NAMALWA (cell line): ENCODE measurements at regions not wholly inside any gene's neighbourhood (a gene's known extent, or its start where the extent isn't known, plus 50 kb on each side); places are given as distances from the start of the nearest gene placed in this dataset.
A peak's percentile ranks its signal among the peaks of the same experiment; 100 is the strongest.

Source experiments
- DNase-seq: peaks from one replicate; pipeline ENCODE4 v3.0.0-alpha.2; 2015; ENCODE audit warnings: low spot score

DNA sequence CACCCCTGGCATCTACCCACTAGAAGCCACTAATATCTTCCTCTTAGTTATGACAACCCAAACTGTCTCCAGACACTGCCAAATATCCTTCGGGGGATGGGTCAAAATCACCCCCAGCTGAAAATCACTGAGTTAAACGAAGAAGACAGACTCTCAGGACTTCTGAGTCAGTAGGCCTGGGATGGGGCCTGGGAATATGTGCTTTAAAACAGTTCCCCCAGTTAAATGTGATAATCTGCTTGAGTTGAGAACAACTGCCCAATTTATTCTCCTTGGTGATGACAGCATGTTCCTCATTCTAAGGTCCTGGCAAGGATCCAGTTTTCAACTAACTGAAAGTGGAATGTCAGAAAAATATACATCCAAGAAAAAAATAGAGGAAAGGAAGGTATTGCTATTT is 52.4 kb downstream of the CBLL2 start:
- DNase-seq: no peak

DNA sequence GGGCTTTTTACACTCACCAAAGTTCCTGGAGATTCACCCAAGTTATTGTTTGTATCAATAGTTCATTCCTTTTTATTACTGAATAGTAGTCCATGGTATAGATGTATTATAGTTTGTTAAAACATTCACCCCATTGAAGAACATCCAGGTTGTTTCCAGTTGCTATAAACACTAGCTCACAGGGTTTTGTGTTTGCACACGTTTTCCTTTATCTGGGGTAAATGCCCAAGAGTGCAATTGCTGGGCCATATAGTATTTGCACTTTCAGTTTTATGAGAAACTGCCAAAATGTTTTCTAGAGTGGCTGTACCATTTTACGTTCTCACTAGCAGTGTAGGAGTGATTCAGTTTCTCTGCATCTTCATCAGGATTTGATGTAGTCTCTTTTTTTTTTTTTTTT is 57.1 kb downstream of the CBLL2 start:
- no peak for DNase-seq

DNA sequence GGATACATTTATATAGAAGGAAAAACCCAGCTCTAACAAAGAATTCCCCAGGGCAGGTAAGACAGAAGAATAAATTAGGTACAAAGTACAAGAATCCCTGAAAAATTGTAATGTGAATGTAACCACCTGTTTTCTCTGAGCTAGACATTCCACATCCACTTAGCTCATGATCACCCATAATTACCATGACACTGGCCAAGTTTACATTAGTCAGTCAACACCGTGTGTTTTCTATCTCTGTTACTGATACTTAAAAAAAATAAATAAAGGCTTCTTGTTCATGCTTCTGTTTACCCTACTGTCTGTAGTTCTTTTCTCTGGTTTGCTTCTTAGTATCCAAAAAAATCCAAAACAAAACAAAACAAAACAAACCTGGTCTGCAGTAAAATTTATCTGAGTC is 66.0 kb downstream of the CBLL2 start:
- DNase-seq: no peak

DNA sequence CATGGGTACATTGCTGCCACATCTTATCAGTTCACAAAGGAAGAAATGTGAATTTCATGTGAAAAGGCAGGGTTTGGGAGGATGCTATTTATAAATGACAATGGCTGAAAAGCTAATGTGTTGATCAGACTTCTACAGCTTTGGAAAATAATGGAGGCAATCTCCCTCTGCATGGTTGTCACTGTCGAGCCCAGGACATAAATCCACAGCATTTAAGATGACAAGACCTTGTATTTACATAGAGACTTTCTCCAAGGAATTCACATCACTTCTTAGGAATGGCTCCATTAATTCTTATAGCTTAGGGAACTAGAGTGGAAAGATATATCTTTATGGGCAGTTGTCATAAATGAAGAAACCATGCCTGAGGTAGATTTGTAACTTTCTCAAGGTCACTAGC is 66.7 kb downstream of the CBLL2 start:
- no peak for DNase-seq

DNA sequence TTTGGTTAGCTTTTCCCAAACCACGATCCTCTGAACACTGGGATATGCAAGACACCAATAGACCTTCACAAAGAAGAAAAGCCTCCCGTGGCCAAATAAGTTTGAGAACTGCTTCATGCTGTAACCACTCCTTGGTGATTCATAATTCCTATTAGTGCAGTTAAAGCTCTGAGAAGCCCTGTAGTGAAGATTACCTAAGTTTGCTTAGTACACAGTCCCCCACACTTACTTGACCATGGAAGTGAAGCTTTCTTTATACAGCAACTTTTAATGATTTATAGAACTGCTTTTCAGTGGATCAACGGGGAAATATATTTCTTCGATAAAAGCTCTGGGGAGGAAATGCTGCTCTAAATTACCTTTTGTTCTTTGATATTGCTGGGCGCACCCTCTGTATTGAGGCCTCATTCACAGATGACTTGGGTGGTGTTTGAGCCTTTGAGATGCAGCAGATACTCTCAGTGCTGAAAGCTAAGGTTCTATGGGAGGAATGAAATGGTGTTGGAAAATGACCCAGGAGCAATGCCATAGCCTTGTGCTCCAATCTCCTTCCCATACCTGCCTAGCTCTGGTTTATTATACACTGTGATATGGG is 67.4 kb downstream of the CBLL2 start:
- no peak for DNase-seq

DNA sequence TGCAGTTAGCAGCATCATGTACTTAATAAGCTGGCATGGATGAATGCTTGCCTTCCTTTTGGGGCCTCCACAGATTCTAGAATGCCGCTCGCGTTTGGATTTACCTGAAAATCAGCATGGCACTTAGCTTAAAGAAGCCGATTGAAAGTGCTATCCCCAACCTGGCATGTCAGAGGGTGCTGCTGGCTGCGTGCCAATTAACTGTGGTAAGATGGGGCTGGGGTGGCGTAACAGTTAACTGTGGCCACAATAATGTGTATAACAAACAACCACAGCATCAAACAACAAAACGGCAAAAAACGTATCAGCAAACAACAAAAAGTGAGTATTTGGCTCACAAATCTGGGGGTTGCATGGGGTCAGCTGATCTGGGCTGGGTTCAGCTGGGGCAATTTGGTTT is 70.5 kb downstream of the CBLL2 start:
- DNase-seq: no peak

DNA sequence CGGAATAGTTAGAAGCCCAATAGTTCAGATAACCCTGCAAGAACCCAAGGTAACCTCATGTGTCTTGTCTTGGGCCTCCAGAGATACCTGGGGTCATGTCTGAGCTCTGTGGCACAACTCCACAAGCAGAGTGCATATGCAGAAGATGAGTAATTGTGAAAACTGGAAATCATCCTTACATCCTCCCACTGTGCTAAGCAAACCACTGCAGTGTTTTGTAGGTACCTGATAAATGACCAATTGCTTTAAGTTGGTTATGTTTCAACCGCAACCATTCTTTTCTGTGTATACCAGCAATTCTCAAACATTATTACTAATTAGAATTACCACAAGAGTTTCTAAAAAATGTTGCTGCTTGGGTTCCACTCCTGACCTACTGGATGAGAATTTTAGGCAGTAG is 73.2 kb downstream of the CBLL2 start:
- no peak for DNase-seq

DNA sequence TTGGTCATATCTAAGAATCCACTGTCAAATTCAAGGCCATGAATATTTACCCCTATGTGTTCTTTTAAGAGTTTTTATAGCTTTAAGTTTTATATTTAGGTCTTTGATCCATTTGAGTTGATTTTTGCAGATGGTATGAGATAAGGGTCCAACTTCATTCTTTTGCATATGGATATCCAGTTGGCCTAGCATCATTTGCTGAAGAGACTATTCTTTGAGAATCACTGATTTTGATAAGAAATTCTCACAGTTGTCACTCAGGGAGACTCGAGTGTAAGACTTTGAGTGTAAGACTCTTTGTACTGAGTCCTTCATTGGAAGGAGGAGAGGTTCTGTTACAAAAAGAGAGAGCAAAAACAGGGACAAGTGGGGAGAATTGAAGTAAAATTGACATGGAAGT is 74.8 kb downstream of the CBLL2 start:
- DNase-seq: no peak

DNA sequence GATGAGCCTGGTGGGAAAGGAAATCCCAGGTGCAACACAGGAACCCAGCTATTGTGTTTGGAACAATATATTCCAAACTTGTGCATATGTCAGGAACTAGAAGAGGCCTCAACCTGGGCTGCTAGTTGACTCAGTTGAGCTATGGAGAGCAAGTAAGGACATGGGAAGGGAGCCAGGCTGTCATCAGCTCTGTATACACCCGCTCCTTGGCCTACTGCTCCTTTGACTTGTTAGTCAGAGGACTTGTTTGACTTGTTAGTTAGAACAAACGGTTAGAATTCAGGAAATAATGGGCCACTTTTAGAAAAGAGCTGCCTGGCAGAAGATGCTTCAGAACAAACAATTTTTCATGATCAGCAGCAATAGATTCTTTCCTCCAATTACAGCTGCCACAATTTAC is 76.4 kb downstream of the CBLL2 start:
- DNase-seq: no peak

DNA sequence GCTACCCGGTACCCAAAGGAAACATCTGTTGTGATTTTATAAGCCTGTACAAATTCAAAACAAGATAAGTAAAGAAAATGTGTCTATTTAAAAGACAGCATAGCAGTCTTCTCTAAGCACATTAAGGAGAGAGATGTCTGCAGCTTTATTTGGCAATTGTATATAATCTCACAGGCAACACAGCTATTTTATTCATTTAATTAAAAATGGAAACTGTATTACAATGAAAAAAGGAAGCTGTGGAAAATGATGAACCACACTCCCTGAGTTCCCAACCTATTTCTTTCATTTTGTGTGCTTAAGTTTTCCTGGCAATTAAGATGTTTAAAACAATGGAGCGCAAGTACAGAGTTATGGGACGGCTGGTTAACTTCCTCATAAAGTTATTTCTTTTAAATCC is 78.4 kb downstream of the CBLL2 start:
- no peak for DNase-seq

DNA sequence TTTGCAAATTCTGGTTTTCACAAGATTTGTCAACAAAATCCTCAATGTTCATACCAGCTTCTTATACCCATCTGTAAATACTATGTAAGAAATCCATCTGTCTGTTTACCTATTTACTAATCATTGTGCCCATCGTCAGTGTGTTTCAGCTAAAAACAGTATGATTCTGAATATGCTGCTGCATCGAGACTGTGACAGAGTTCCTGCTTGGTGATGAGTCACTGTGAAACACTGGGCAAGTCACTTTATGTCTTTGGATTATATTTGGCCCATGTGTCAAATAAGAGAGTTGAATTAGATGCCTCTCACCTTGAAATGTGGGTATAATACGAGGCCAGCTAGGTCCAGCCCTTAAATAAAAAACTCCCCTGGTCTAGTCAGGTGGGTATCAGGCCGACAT is 79.3 kb downstream of the CBLL2 start:
- no peak for DNase-seq

DNA sequence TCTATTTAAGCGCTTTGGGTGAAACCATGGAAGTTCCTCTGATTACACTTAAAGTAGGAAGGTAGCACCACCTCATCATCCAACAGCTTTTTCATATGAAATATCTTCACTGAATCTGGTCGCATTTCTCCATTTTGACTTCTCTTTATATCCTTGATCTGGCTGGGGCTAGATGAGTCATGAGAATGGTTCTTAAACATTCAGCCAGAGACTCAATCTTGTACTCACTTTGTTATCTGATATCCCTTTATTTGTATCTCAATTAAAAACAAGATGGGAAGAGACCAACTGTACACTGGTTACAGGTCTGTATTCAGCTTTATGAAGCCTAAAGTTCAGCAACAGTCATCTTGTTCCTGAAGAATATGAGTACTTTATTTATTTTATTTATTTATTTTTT is 84.9 kb downstream of the CBLL2 start:
- DNase-seq: no peak

DNA sequence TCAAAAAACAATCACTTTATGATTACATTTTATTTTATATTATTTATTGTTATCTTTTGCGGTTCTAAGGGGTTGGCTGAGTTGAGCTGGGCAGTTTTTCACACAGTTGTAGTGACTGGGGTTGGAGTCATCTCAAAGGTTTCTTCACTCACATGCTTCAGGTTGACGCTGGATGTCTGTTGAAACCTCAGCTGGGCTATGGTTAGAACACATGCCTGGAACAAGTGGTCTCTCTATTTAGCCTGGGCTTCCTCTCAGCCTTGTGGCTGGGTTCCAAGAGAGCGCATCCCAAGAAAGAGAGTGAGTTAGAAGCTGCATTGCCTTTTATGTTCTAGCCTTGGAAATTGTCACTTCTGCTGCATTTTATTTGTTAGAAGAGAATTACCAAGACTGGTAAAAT is 87.4 kb downstream of the CBLL2 start:
- no peak for DNase-seq

DNA sequence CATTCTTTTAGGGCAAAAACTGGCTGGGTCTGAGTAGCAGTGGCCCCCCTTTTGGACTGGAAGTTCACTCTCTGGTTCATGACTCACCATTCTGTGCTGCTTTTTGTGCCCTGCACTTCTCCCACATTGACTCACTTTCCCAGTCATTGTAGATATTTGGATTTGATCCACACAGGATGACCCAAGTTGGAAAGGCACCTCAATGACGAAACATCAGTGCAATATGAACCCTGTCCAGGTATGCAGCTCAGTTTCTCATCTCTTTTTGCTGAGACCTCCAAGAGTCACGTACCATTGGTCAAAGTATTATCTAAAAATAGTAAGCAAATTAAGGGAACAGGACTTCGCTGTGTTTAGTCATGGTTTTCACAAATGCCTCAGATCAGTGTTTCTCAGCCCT is 92.7 kb downstream of the CBLL2 start:
- no peak for DNase-seq

DNA sequence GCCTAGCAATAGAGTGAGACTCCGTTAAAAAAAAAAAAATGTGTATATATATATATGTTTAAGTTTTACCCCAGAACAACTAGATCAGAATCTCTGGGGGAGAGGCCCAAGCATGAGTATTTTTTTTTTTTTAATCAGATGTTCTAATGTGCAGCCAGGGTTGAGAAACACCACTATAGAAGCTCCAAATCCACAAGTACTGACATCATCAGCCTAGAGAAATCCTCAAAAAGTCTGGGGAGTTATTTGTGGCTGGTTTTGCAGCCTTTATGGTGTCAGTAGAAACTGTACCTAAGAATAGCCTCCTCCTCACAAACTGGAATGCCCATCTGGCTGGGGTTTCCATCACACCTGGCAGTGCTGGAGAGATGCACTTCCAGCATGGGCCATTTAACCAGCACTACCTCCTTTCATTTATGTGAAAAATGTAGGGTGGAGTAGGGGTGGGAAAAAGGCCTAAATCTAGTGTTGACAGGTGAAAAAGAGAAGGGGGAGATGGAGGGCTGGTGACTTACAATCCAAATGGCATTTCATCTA is 93.5 kb downstream of the CBLL2 start:
- no peak for DNase-seq

DNA sequence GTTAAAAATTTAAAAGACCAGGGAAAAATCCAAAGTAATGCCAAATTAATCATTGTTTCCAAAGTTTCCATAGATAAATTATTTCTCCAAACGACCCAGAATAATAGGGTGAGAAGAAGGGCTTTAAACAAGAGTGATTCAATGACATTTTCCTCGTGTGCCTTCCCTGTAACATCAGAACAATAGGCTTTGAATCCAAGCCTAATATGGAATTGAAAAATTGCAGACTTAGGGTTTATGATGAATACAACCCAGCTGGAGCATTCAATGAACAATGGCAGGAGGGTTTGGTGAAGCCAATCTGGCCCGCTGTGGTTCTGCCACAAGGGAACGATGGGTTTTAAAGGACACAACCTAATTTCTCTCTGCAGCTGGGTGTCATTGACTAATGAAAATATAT is 94.2 kb downstream of the CBLL2 start:
- DNase-seq: no peak

DNA sequence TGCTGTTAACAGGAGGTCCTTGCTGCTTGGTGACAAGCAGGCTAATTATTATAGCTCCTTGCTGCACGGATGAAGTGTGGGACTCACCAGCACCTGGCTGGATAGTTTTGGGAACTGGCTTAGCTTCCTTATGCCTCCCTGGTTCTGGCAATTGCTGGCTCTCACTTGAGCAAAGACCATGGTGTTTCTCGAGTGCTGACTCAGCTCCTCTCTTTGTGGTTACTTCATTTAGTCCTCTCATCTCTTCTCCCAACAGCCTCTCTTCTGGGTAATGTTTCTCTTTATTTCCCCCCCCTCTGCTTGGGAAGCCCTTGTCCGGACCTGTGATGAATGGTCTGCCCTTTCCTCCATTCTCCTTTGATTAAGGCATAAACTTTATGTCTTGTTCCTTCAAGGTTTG is 100.4 kb downstream of the CBLL2 start:
- no peak for DNase-seq

DNA sequence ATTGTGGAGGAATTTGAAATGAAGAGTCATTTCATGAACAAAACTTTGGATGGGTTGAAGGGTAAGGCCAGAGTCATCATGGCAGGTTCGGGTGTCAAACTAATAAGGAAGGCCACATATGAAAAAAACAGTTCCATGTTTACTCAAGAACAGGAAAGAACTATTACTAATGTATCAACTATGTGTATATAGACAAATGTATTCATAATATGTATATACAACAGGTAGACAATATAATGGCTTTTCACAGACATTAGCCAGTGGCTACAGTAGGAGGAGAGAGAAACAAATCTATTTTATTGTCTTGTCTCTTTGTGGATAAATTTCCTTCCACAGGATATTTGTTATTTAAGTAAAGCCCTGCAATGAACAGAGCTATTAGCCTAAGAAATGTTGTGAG is 101.1 kb downstream of the CBLL2 start:
- no peak for DNase-seq

DNA sequence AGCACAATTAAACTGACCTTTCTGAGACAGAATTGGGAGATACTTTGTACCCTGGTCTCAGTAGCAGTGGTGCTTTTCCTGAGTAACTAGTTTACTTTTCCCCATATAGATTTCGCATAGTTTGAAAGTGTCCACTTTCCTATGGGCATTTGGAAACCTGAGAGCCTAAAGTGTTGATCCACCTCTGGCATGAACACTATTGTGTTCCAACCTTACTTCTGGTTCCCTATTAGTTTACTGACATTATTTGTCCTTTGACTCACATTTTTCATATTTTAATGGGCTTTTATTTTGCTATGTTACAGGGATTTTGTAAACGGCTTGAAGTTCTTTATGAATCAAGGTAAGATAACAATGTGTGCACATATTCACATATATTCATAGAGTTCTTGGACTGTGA is 103.7 kb downstream of the CBLL2 start:
- DNase-seq: no peak

DNA sequence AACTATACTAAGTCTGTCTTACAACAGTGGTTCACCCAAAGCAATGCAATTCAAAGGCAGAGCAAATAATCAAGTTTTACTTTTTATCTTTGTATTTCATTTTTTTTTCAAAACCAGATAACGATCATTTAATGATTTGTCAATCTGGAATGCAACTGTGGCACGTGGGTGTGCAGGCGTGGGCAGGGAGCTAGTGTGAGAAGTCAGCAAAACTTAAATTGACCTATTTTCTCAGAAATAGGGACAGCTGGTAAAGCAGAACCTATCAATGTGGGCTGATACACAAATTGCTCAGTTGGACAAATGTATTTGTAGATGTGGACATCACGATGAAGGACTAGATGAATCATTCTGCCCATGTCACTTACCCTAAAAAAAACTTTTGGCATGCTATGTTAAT is 105.6 kb downstream of the CBLL2 start:
- DNase-seq: no peak

DNA sequence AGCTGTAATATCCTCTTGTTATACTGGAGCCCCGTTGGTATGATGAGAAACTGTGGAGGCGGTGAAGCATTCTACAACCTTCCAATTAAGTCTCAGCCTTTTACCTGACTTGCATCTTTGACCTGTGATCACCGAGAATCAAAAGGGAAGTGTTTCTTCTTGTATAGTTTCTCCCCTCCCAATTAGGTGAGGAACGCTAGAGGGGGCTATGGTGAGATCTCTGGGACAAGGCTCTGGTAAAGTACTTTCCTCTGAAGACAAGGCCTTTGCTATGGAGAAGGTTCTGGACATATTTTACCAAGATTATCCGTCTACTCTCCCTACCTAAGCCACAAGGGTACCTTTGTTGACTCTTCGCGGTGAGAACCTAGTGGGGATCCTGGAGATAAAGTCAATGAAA is 111.3 kb downstream of the CBLL2 start:
- peak; percentile 33 for DNase-seq

DNA sequence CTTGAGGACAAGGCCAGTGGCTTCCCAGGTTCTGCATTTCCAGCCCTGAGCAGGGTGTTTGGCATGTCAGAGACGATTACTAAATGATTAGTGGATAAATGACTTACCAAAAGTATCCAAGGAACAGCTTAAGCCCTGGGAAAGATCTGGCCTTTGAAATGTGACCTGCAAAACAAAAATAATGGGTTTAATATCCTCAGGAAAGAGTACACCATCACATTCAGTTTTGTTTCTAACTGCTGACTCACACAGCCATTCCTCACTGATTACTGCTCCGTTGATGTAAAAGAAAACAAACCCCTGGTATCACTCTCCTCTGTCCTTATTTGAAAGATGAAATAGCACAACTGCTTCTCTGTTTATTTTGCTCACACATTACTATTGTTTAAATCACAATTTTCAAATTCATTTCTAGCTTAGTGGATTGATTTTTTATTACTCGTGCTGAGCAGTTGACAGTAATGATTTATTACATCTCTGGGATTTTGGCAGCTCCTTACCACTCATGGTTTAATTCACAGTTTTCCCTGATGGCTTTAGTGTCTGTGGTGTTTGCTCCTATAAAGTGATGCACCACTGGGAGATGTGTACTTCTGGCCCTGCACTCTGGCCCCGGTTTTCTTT is 117.0 kb downstream of the CBLL2 start:
- no peak for DNase-seq

DNA sequence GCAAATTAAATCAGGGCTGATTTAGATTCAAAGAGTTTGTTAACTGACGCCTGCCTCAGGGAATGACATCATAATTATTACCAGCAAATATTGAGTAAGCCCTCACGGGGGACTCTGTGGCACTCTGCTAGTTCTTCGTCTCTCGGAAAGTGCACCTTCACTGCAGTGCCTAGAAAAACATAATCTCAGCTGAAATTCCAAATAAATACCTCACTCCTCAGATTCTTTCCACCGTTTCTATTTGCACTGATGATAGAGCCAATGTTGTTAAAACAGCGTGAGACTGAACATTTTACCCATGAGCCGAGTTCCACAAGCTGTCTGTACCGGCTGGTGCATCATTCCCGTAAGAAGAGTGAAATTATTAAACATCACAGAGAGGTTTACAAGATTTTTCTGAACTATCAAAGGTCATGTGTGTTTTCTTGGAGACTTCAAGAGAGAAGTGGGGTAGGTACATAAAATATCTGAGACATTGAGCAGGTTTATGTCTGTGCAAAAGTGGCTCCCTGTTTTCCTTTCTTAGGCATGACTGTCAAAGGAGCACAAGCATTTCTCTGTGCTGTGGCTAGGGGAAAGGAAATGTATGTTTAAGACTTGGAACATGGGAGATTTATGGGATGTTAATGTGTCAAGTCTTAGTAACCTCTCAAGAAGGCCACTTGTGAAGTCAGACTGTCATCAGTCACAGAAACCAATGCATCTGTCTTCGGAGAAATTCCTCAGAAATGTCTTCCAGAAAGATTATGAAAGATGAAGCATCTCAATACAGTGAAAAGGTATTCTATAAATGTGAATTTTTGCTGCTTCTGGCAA is 119.6 kb downstream of the CBLL2 start:
- DNase-seq: no peak
